MCF 10A (cell line): ENCODE measurements at regions not wholly inside any gene's neighbourhood (a gene's known extent, or its start where the extent isn't known, plus 50 kb on each side); places are given as distances from the start of the nearest gene placed in this dataset.
A peak's percentile ranks its signal among the peaks of the same experiment; 100 is the strongest.
"Not testable (repeated sequence)": the region's sequence is repeated elsewhere in the genome, so short reads cannot be mapped to it uniquely, and the experiment has no call there.

ENCODE experiments used
- BruUV-seq: library from RNA; stranded (reverse); fragments of 400-500 nt; replicated peaks from 2 replicates; lab custom pipeline; 2021; lab: Mats Ljungman, UMichigan
- CTCF ChIA-PET: fragments of 300-600 bp; sonication (Branson Sonifier 250); formaldehyde crosslinking; extraction: SDS; loops from one replicate; lab custom pipeline; 2021; ENCODE audit warnings: antibody characterized with exemption, inconsistent platforms; lab: Yijun Ruan, JAX
- POLR2A ChIA-PET: fragments of 300-600, 350-650 bp; sonication (Branson Sonifier 250); formaldehyde crosslinking; extraction: SDS; loops from one replicate; lab custom pipeline; 2020; ENCODE audit warnings: antibody characterized with exemption, inconsistent platforms; lab: Yijun Ruan, JAX
- DNase-seq: peaks from one replicate; pipeline ENCODE4 v3.0.0-alpha.2; 2018; ENCODE audit not compliant: unreplicated experiment
- H3K27ac Mint-ChIP-seq: one replicate; pipeline ENCODE4 v1.8.0; 2022; ENCODE audit warnings: mild to moderate bottlenecking, low read depth, mixed read lengths; ENCODE audit not compliant: unreplicated experiment
- H3K27me3 Mint-ChIP-seq: one replicate; pipeline ENCODE4 v1.8.0; 2022; ENCODE audit warnings: mixed read lengths; ENCODE audit not compliant: insufficient read depth, unreplicated experiment
- H3K36me3 Mint-ChIP-seq: one replicate; pipeline ENCODE4 v1.8.0; 2022; ENCODE audit warnings: mild to moderate bottlenecking, moderate library complexity, mixed read lengths; ENCODE audit not compliant: insufficient read depth, unreplicated experiment
- H3K4me1 Mint-ChIP-seq: one replicate; pipeline ENCODE4 v1.8.0; 2022; ENCODE audit warnings: mixed read lengths; ENCODE audit not compliant: insufficient read depth, unreplicated experiment
- H3K4me3 Mint-ChIP-seq: one replicate; pipeline ENCODE4 v1.8.0; 2022; ENCODE audit warnings: mild to moderate bottlenecking, moderate library complexity, mixed read lengths; ENCODE audit not compliant: unreplicated experiment
- H3K9me3 Mint-ChIP-seq: one replicate; pipeline ENCODE4 v1.8.0; 2022; ENCODE audit warnings: mixed read lengths; ENCODE audit not compliant: unreplicated experiment
- CTCF ChIP-seq: fragments of 200-600 bp; IDR thresholded peaks from one replicate; pipeline ENCODE4 v1.8.0; 2022; ENCODE audit warnings: antibody characterized with exemption, mild to moderate bottlenecking; ENCODE audit not compliant: unreplicated experiment
- intact Hi-C: fragments of 100-400 bp; cut with micrococcal nuclease; formaldehyde crosslinking; loops from 2 replicates; pipeline ENCODE4 v1.14.1; 2022

GRCh38 chr2:42973726-42974125 is 181.3 kb upstream of the HAAO start:
- H3K27ac Mint-ChIP-seq = peak overlapping the region; percentile 52
- peaks cover 50% of the 10 kb centered on the region for H3K4me1 Mint-ChIP-seq
- H3K27me3 Mint-ChIP-seq = no peaks in the 10 kb centered on the region
- POLR2A ChIA-PET = interaction anchor here (0.6 to 5.1 kb wide), 7 partner anchors 58 to 567 kb away, joined by 3 to 50 read pairs (median 3); partner anchors contain the start of gene ZFP36L2
- no peaks in the 10 kb centered on the region for H3K9me3 Mint-ChIP-seq
- CTCF ChIA-PET = interaction anchor here (0.6 to 8.9 kb wide), 23 partner anchors 10 to 548 kb away, joined by 3 to 108 read pairs (median 5); no protein-coding TSS in a partner anchor
- BruUV-seq = no TSS peak
- no peak for TF ChIP-seq CTCF
- DNase-seq = no peak
- H3K4me3 Mint-ChIP-seq = no peak overlapping the region
- H3K36me3 Mint-ChIP-seq = peaks cover 7% of the 10 kb centered on the region
- intact Hi-C loops = loop anchor here (10.0 kb wide), 2 partner anchors 101 to 511 kb away; no protein-coding TSS in a partner anchor

DNA sequence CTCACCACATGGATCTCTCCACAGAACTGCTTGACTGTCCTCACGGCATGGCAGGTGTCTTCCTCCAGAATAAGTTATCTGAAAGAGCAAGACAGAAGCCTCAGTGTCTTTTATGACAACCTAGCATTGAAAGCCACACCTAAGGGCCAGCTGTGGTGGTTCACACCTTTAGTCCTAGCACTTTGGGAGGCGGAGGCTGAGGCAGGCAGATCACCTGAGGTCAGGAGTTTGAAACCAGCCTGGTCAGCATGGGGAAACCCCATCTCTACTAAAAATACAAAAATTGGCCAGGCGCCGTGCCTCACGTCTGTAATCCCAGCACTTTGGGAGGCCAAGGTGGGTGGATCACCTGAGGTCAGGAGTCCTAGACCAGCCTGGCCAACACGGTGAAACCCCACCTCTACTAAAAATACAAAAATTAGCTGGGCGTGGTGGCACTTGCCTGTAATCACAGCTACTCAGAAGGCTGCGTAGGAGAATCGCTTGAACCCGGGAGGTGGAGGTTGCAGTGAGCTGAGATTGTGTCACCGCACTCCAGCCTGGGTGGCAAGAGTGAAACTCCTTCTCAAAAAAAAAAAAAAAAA is 180.6 kb upstream of the HAAO start:
- DNase-seq, H3K27me3 Mint-ChIP-seq, H3K36me3 Mint-ChIP-seq, H3K4me3 Mint-ChIP-seq, BruUV-seq, H3K9me3 Mint-ChIP-seq: not testable (repeated sequence)
- POLR2A ChIA-PET = interaction anchor here (0.6 to 5.1 kb wide), 5 partner anchors 100 to 568 kb away, joined by 3 to 50 read pairs (median 3); partner anchors contain the start of gene ZFP36L2
- intact Hi-C loops = loop anchor here (10.0 kb wide), 2 partner anchors 102 to 512 kb away; no protein-coding TSS in a partner anchor
- Mint-ChIP-seq H3K4me1 (peaks cover 50% of the 10 kb centered on the region), H3K27ac (peak overlapping the region; percentile 53)
- CTCF ChIA-PET = interaction anchor here (0.7 to 8.9 kb wide), 10 partner anchors 9 to 1228 kb away, joined by 3 to 108 read pairs (median 6); no protein-coding TSS in a partner anchor

GRCh38 chr2:42971947-42972736 is 179.8 kb upstream of the HAAO start:
- Mint-ChIP-seq H3K36me3 (peaks cover 7% of the 10 kb centered on the region), H3K4me3 (no peak overlapping the region), H3K9me3 (no peaks in the 10 kb centered on the region), H3K27me3 (no peaks in the 10 kb centered on the region), H3K27ac (peak overlapping the region; percentile 53), H3K4me1 (peaks cover 48% of the 10 kb centered on the region)
- DNase-seq = no peak
- ChIA-PET CTCF (interaction anchor here (0.7 to 8.9 kb wide), 4 partner anchors 48 to 1229 kb away, joined by 3 to 108 read pairs (median 4); no protein-coding TSS in a partner anchor), POLR2A (interaction anchor here (0.6 to 5.1 kb wide), 3 partner anchors 115 to 256 kb away, joined by 3 to 50 read pairs (median 4); partner anchors contain the start of gene ZFP36L2)
- intact Hi-C loops = loop anchor here (10.0 kb wide), 2 partner anchors 103 to 513 kb away; no protein-coding TSS in a partner anchor
- no peak for TF ChIP-seq CTCF
- BruUV-seq = no TSS peak

DNA sequence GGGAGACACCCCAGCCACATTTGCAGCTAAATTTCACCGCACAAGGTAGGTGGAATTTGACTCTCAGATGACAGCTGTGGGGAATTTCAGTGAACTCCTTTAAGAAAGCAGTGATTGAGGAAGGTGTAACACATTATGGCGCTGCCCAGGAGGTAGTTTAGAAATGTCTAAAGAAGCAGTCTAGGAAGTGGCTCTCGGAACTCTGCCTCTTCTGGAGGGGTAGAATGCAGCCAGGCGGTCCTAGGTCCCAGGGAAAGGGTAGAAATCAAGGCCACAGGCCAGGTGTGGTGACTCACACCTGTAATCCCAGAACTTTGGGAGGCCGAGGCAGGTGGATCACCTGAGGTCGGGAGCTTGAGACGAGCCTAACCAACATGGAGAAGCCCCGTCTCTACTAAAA is 179.0 kb upstream of the HAAO start:
- Mint-ChIP-seq H3K4me1 (peaks cover 44% of the 10 kb centered on the region), H3K4me3 (no peak overlapping the region), H3K27me3 (no peaks in the 10 kb centered on the region), H3K36me3 (peaks cover 7% of the 10 kb centered on the region), H3K27ac (peak overlapping the region; percentile 22), H3K9me3 (no peaks in the 10 kb centered on the region)
- ChIA-PET CTCF (interaction anchor here (0.6 to 1.3 kb wide), 6 partner anchors 23 to 305 kb away, joined by 3 to 4 read pairs (median 4); no protein-coding TSS in a partner anchor), POLR2A (no interaction called here)
- no peak for TF ChIP-seq CTCF
- no TSS peak for BruUV-seq
- no peak for DNase-seq
- intact Hi-C loops = loop anchor here (10.0 kb wide), 2 partner anchors 103 to 513 kb away; no protein-coding TSS in a partner anchor
